ENCODE measurements at regions not wholly inside any gene's neighbourhood (a gene's known extent, or its start where the extent isn't known, plus 50 kb on each side); places are given as distances from the start of the nearest gene placed in this dataset.

- no peaks in the 10 kb centered on the region for H3K4me1 ChIP-seq
- H3K4me2 ChIP-seq: no peak overlapping the region
- no peaks in the 10 kb centered on the region; the same call in 2 of the 3 replicates for H3K9me3 ChIP-seq
- ChIA-PET POLR2A (no interaction called here), CTCF (interaction anchor here (0.7 to 2.3 kb wide), 4 partner anchors 17 to 308 kb away, joined by 3 to 10 read pairs (median 3); no protein-coding TSS in a partner anchor)
- no peak for DNase-seq (ENCODE audit: low read depth in 1 of 2, low spot score in 1 of 2)
- no peak for ATAC-seq
- no peak overlapping the region for H3K4me3 ChIP-seq
- WGBS (ENCODE audit: missing lambda C conversion rate): 4% methylated on average over 5 of the region's 5 CpGs
- H3K27ac ChIP-seq: no peak overlapping the region
- no peak for FAIRE-seq
- TF ChIP-seq ATOH8 (CRISPR knock-in tag; IDR thresholded peaks at IDR 0.05; ENCODE audit: low read depth): no peak
- no peak for TF ChIP-seq KDM1A (IDR thresholded peaks at IDR 0.05; ENCODE audit: low read depth)
- no peak for TF ChIP-seq NR3C1 (IDR thresholded peaks at IDR 0.05)
- TF ChIP-seq CBX8 (IDR thresholded peaks at IDR 0.05): no peak
- TF ChIP-seq EHF (CRISPR knock-in tag; IDR thresholded peaks at IDR 0.05): no peak
- no peak for TF ChIP-seq BHLHE40 (IDR thresholded peaks at IDR 0.05; ENCODE audit: low read depth, low read length)
- TF ChIP-seq BCL3 (IDR thresholded peaks at IDR 0.05): no peak
- TF ChIP-seq MAX (IDR thresholded peaks at IDR 0.05): no peak
- TF ChIP-seq TP53 (CRISPR knock-in tag; IDR thresholded peaks at IDR 0.05): no peak
- no peak for TF ChIP-seq MAFK (IDR thresholded peaks at IDR 0.05; ENCODE audit: partially characterized antibody)
- TF ChIP-seq KDM5A (IDR thresholded peaks at IDR 0.05): no peak
- TF ChIP-seq ELK1 (IDR thresholded peaks at IDR 0.05; ENCODE audit: low read depth, low read length): no peak
- no peak for TF ChIP-seq MAZ (IDR thresholded peaks at IDR 0.05; ENCODE audit: borderline replicate concordance, low read depth, low read length)
- TF ChIP-seq TFCP2L1 (CRISPR knock-in tag; IDR thresholded peaks at IDR 0.05): no peak
- TF ChIP-seq HES2 (IDR thresholded peaks at IDR 0.05): no peak
- no peak for TF ChIP-seq ZSCAN20 (CRISPR knock-in tag; IDR thresholded peaks at IDR 0.05)
These were observed 316.0 kb upstream of the NPVF start for GRCh38 chr7:25544254-25544653.

- no peak overlapping the region for H3K4me3 ChIP-seq
- 14% methylated on average over 7 of the region's 7 CpGs for WGBS (ENCODE audit: missing lambda C conversion rate)
- no peak for TF ChIP-seq FOXS1 (CRISPR knock-in tag; IDR thresholded peaks at IDR 0.05)
- no peak for TF ChIP-seq MAX (IDR thresholded peaks at IDR 0.05)
- no peak for TF ChIP-seq ZNF302 (CRISPR knock-in tag; IDR thresholded peaks at IDR 0.05)
- TF ChIP-seq ZFP36 (IDR thresholded peaks at IDR 0.05; ENCODE audit: borderline replicate concordance, partially characterized antibody): no peak
- TF ChIP-seq GATA3 (IDR thresholded peaks at IDR 0.05; ENCODE audit: borderline replicate concordance): no peak
- no peak for TF ChIP-seq BCL3 (IDR thresholded peaks at IDR 0.05)
- TF ChIP-seq ZSCAN20 (CRISPR knock-in tag; IDR thresholded peaks at IDR 0.05): no peak
- no peak for TF ChIP-seq NPAS2 (CRISPR knock-in tag; IDR thresholded peaks at IDR 0.05; ENCODE audit: borderline replicate concordance)
- no peak for TF ChIP-seq CBX2 (IDR thresholded peaks at IDR 0.05; ENCODE audit: borderline replicate concordance, low read depth)
- TF ChIP-seq SREBF2 (IDR thresholded peaks at IDR 0.05): no peak
- TF ChIP-seq TP53 (CRISPR knock-in tag; IDR thresholded peaks at IDR 0.05): no peak
- TF ChIP-seq BHLHE40 (IDR thresholded peaks at IDR 0.05; ENCODE audit: low read depth, low read length): no peak
- no peak for TF ChIP-seq HDAC2 (IDR thresholded peaks at IDR 0.05)
- no peaks in the 10 kb centered on the region for H3K4me1 ChIP-seq
- ChIA-PET POLR2A (no interaction called here), CTCF (interaction anchor here (0.6 to 2.3 kb wide), 3 partner anchors 20 to 1073 kb away, joined by 3 to 10 read pairs (median 3); no protein-coding TSS in a partner anchor)
- H3K9me3 ChIP-seq: no peaks in the 10 kb centered on the region; the same call in 2 of the 3 replicates
- ATAC-seq (no peak), DNase-seq (ENCODE audit: low read depth in 1 of 2, low spot score in 1 of 2) (no peak), FAIRE-seq (no peak)
- no peak overlapping the region for H3K4me2 ChIP-seq
- no peak overlapping the region for H3K27ac ChIP-seq
These were observed 317.1 kb upstream of the NPVF start for GRCh38 chr7:25545124-25546008.

All from A549 (cell line).